GM12878 (cell line): ENCODE measurements at regions not wholly inside any gene's neighbourhood (a gene's known extent, or its start where the extent isn't known, plus 50 kb on each side); places are given as distances from the start of the nearest gene placed in this dataset.

Experiments used
- CTCF ChIP-seq, 3 experiments: IDR thresholded peaks in 2 of 3; conservative IDR thresholded peaks in 1 of 3; 2 replicates each; pipeline ENCODE4 v1.5.1; 2011; ENCODE audit warnings: low read depth in 3 of 3, low read length in 3 of 3, mild to moderate bottlenecking in 3 of 3, control low read depth in 2 of 3, moderate library complexity in 2 of 3, inconsistent platforms in 1 of 3, mixed read lengths in 1 of 3; ENCODE audit not compliant: control insufficient read depth in 2 of 3, insufficient read depth in 1 of 3; ENCODE audit errors: extremely low read depth in 1 of 3
- EZH2 ChIP-seq: IDR thresholded peaks from 2 replicates; pipeline ENCODE4 v1.6.1; 2012; ENCODE audit warnings: low read depth, mild to moderate bottlenecking, control low read depth, inconsistent platforms, low read length, borderline replicate concordance; ENCODE audit not compliant: control insufficient read depth
- IRF4 ChIP-seq: IDR thresholded peaks from 2 replicates; pipeline ENCODE4 v1.6.1; 2011; ENCODE audit warnings: low read depth, low read length
- NR2C1 ChIP-seq: fragments of 450-650 bp; IDR thresholded peaks from 2 replicates; pipeline ENCODE4 v1.6.1; 2017; ENCODE audit warnings: antibody characterized with exemption, mild to moderate bottlenecking, moderate library complexity
- POLR2AphosphoS5 ChIP-seq: IDR thresholded peaks from 2 replicates; pipeline ENCODE4 v1.6.1; 2011; ENCODE audit warnings: mild to moderate bottlenecking, low read length, inconsistent platforms
- SREBF1 ChIP-seq: IDR thresholded peaks from 2 replicates; pipeline ENCODE4 v1.6.1; 2012; ENCODE audit warnings: mild to moderate bottlenecking, low read length
- SUPT20H ChIP-seq: IDR thresholded peaks from 2 replicates; pipeline ENCODE4 v1.6.1; 2011; ENCODE audit warnings: low read depth, mild to moderate bottlenecking, low read length, moderate library complexity, borderline replicate concordance; ENCODE audit not compliant: control insufficient read depth
- USF1 ChIP-seq: IDR thresholded peaks from 2 replicates; pipeline ENCODE4 v1.6.1; 2011; ENCODE audit warnings: borderline replicate concordance, low read depth, mild to moderate bottlenecking, moderate library complexity, mixed read lengths, low read length; ENCODE audit not compliant: insufficient read depth; ENCODE audit errors: extremely low read length
- ZNF622 ChIP-seq: fragments of 450-650 bp; IDR thresholded peaks from 2 replicates; pipeline ENCODE4 v1.6.1; 2017; ENCODE audit warnings: mild to moderate bottlenecking, inconsistent platforms
- TF ChIP-seq, protein P1 (sequence below): fragments of 450-650 bp; IDR thresholded peaks from 2 replicates; pipeline ENCODE4 v1.6.1; 2017; ENCODE audit warnings: antibody characterized with exemption, mild to moderate bottlenecking, moderate library complexity
- TF ChIP-seq, protein P2 (sequence below): IDR thresholded peaks from 2 replicates; pipeline ENCODE4 v1.6.1; 2011; ENCODE audit warnings: low read depth, low read length, improper control_type of control experiment, borderline replicate concordance

- TF ChIP-seq IRF4 (no peak), CTCF (IDR thresholded peaks at IDR 0.05 in 2 of 3, conservative IDR thresholded peaks at IDR 0.05 in 1 of 3; ENCODE audit: control insufficient read depth in 2 of 3, extremely low read depth in 1 of 3, insufficient read depth in 1 of 3, low read depth in 3 of 3, low read length in 3 of 3) (no peak), USF1 (no peak), SREBF1 (no peak), NR2C1 (no peak), POLR2AphosphoS5 (no peak), EZH2 (no peak), SUPT20H (no peak), ZNF622 (no peak)
- TF ChIP-seq, protein P1, sequence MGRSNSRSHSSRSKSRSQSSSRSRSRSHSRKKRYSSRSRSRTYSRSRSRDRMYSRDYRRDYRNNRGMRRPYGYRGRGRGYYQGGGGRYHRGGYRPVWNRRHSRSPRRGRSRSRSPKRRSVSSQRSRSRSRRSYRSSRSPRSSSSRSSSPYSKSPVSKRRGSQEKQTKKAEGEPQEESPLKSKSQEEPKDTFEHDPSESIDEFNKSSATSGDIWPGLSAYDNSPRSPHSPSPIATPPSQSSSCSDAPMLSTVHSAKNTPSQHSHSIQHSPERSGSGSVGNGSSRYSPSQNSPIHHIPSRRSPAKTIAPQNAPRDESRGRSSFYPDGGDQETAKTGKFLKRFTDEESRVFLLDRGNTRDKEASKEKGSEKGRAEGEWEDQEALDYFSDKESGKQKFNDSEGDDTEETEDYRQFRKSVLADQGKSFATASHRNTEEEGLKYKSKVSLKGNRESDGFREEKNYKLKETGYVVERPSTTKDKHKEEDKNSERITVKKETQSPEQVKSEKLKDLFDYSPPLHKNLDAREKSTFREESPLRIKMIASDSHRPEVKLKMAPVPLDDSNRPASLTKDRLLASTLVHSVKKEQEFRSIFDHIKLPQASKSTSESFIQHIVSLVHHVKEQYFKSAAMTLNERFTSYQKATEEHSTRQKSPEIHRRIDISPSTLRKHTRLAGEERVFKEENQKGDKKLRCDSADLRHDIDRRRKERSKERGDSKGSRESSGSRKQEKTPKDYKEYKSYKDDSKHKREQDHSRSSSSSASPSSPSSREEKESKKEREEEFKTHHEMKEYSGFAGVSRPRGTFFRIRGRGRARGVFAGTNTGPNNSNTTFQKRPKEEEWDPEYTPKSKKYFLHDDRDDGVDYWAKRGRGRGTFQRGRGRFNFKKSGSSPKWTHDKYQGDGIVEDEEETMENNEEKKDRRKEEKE = no peak
- TF ChIP-seq, protein P2, sequence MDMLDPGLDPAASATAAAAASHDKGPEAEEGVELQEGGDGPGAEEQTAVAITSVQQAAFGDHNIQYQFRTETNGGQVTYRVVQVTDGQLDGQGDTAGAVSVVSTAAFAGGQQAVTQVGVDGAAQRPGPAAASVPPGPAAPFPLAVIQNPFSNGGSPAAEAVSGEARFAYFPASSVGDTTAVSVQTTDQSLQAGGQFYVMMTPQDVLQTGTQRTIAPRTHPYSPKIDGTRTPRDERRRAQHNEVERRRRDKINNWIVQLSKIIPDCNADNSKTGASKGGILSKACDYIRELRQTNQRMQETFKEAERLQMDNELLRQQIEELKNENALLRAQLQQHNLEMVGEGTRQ = no peak
Measured at GRCh38 chr5:43926923-43927322, 323.9 kb downstream of the NNT start.
